H9 (cell line): ENCODE measurements at regions not wholly inside any gene's neighbourhood (a gene's known extent, or its start where the extent isn't known, plus 50 kb on each side); places are given as distances from the start of the nearest gene placed in this dataset.

Source experiments
- DNase-seq: peaks from one replicate; pipeline ENCODE4 v3.0.0-alpha.2; 2017
- H2AFZ ChIP-seq: one replicate; pipeline ENCODE4 v1.6.1; 2013; ENCODE audit warnings: mild to moderate bottlenecking, low read length, control low read depth, moderate library complexity
- H2AK5ac ChIP-seq: 2 replicates; pipeline ENCODE4 v1.6.1; 2013; ENCODE audit warnings: low read length, control low read depth, mixed read lengths; ENCODE audit not compliant: insufficient read length
- H2BK120ac ChIP-seq: one replicate; pipeline ENCODE4 v1.6.1; 2013; ENCODE audit warnings: low read depth, mild to moderate bottlenecking, low read length, control low read depth, inconsistent platforms; ENCODE audit not compliant: poor library complexity, severe bottlenecking
- H2BK12ac ChIP-seq: 2 replicates; pipeline ENCODE4 v1.6.1; 2013; ENCODE audit warnings: low read length, control low read depth, mixed read lengths, low read depth; ENCODE audit not compliant: insufficient read length
- H2BK15ac ChIP-seq: 2 replicates; pipeline ENCODE4 v1.6.1; 2013; ENCODE audit warnings: low read depth, low read length, control low read depth
- H2BK20ac ChIP-seq: one replicate; pipeline ENCODE4 v1.6.1; 2013; ENCODE audit warnings: low read depth, mild to moderate bottlenecking, low read length, control low read depth, inconsistent platforms; ENCODE audit not compliant: poor library complexity, severe bottlenecking
- H2BK5ac ChIP-seq: 2 replicates; pipeline ENCODE4 v1.6.1; 2013; ENCODE audit warnings: low read length, control low read depth, mixed read lengths; ENCODE audit not compliant: insufficient read length
- H3K14ac ChIP-seq: 2 replicates; pipeline ENCODE4 v1.6.1; 2013; ENCODE audit warnings: low read length, control low read depth; ENCODE audit not compliant: insufficient read depth
- H3K18ac ChIP-seq: 2 replicates; pipeline ENCODE4 v1.6.1; 2013; ENCODE audit warnings: low read depth, mild to moderate bottlenecking, mixed read lengths, low read length, control low read depth; ENCODE audit not compliant: insufficient read length
- H3K23ac ChIP-seq: 2 replicates; pipeline ENCODE4 v1.6.1; 2013; ENCODE audit warnings: low read length, control low read depth, mixed read lengths, low read depth; ENCODE audit not compliant: insufficient read length
- H3K23me2 ChIP-seq: 2 replicates; pipeline ENCODE4 v1.6.1; 2013; ENCODE audit warnings: low read depth, mild to moderate bottlenecking, mixed read lengths, low read length, control low read depth; ENCODE audit not compliant: insufficient read length, poor library complexity, severe bottlenecking
- H3K27ac ChIP-seq: 2 replicates; pipeline ENCODE4 v1.5.1; 2013; ENCODE audit warnings: low read length, control low read depth, mixed read lengths, low read depth; ENCODE audit not compliant: insufficient read length
- H3K27me3 ChIP-seq: 2 replicates; pipeline ENCODE4 v1.6.1; 2013; ENCODE audit warnings: low read length, control low read depth, inconsistent platforms; ENCODE audit not compliant: insufficient read depth
- H3K4ac ChIP-seq: 2 replicates; pipeline ENCODE4 v1.6.1; 2013; ENCODE audit warnings: low read depth, mild to moderate bottlenecking, control low read depth, inconsistent platforms, low read length, moderate library complexity
- H3K4me1 ChIP-seq: 2 replicates; pipeline ENCODE4 v1.6.1; 2013; ENCODE audit warnings: low read length, control low read depth, inconsistent platforms; ENCODE audit not compliant: insufficient read depth
- H3K4me2 ChIP-seq: 2 replicates; pipeline ENCODE4 v1.6.1; 2013; ENCODE audit warnings: low read length, control low read depth, mixed read lengths; ENCODE audit not compliant: insufficient read length, insufficient read depth
- H3K56ac ChIP-seq: 2 replicates; pipeline ENCODE4 v1.6.1; 2013; ENCODE audit warnings: low read depth, mild to moderate bottlenecking, mixed read lengths, low read length, control low read depth; ENCODE audit not compliant: insufficient read length
- H3K79me1 ChIP-seq: 2 replicates; pipeline ENCODE4 v1.6.1; 2013; ENCODE audit warnings: low read depth, mild to moderate bottlenecking, moderate library complexity, low read length, control low read depth, inconsistent platforms; ENCODE audit not compliant: insufficient read depth, poor library complexity, severe bottlenecking
- H3K79me2 ChIP-seq: 2 replicates; pipeline ENCODE4 v1.6.1; 2013; ENCODE audit warnings: low read length, control low read depth, inconsistent platforms; ENCODE audit not compliant: insufficient read depth
- H3K9ac ChIP-seq: 2 replicates; pipeline ENCODE4 v1.6.1; 2013; ENCODE audit warnings: low read length, control low read depth, mixed read lengths; ENCODE audit not compliant: insufficient read length; ENCODE audit errors: extremely low read depth
- H3K9me3 ChIP-seq: one replicate; pipeline ENCODE4 v1.6.1; 2013; ENCODE audit warnings: low read depth, low read length, inconsistent platforms; ENCODE audit not compliant: control insufficient read depth
- H3T11ph ChIP-seq: one replicate; pipeline ENCODE4 v1.6.1; 2013; ENCODE audit warnings: mild to moderate bottlenecking, low read length, control low read depth, inconsistent platforms
- H4K20me1 ChIP-seq: one replicate; pipeline ENCODE4 v1.6.1; 2013; ENCODE audit not compliant: control insufficient read depth, insufficient read length, insufficient read depth
- H4K5ac ChIP-seq: 2 replicates; pipeline ENCODE4 v1.6.1; 2013; ENCODE audit warnings: low read depth, mild to moderate bottlenecking, mixed read lengths, low read length, control low read depth; ENCODE audit not compliant: insufficient read length
- H4K8ac ChIP-seq: replicated peaks from 2 replicates; pipeline ENCODE4 v1.6.1; 2013; ENCODE audit warnings: low read length, control low read depth, mixed read lengths, low read depth; ENCODE audit not compliant: insufficient read length
- H4K91ac ChIP-seq: 2 replicates; pipeline ENCODE4 v1.6.1; 2013; ENCODE audit warnings: low read depth, mild to moderate bottlenecking, moderate library complexity, mixed read lengths, low read length, control low read depth; ENCODE audit not compliant: insufficient read length
- H3K27ac Mint-ChIP-seq, 3 experiments: 2 replicates in 2 of 3; 3 replicates in 1 of 3; pipeline ENCODE4 v1.8.0; 2020 to 2021; ENCODE audit warnings: mixed read lengths in 3 of 3, mild to moderate bottlenecking in 1 of 3, moderate library complexity in 1 of 3
- H3K27me3 Mint-ChIP-seq: 2 replicates; pipeline ENCODE4 v1.8.0; 2021; ENCODE audit warnings: low read depth, mild to moderate bottlenecking, moderate library complexity, mixed read lengths
- H3K36me3 Mint-ChIP-seq, 3 experiments: 2 replicates in 2 of 3; 3 replicates in 1 of 3; pipeline ENCODE4 v1.8.0; 2020 to 2021; ENCODE audit warnings: low read depth in 3 of 3, mixed read lengths in 3 of 3; ENCODE audit not compliant: insufficient read depth in 1 of 3
- H3K4me1 Mint-ChIP-seq, 2 experiments: 2 replicates each; pipeline ENCODE4 v1.8.0; 2020; ENCODE audit warnings: mixed read lengths in 2 of 2
- H3K4me3 Mint-ChIP-seq, 2 experiments: 2 replicates in 1 of 2; 3 replicates in 1 of 2; pipeline ENCODE4 v1.8.0; 2020 to 2021; ENCODE audit warnings: mild to moderate bottlenecking in 2 of 2, mixed read lengths in 2 of 2, moderate library complexity in 1 of 2
- H3K9me3 Mint-ChIP-seq, 2 experiments: 2 replicates in 1 of 2; 3 replicates in 1 of 2; pipeline ENCODE4 v1.8.0; 2020; ENCODE audit warnings: mild to moderate bottlenecking in 2 of 2, mixed read lengths in 2 of 2, moderate library complexity in 1 of 2
- WGBS: extraction: QIAGEN DNeasy Blood & Tissue Kit; methylation state at CpG from one replicate; pipeline ENCODE4 v1.1.7; 2013; ENCODE audit warnings: missing lambda C conversion rate, low lambda C conversion rate, mixed read lengths; ENCODE audit not compliant: insufficient read length; ENCODE audit errors: extremely low coverage; 5-methylcytosine and 5-hydroxymethylcytosine counted together
- TF ChIP-seq, protein P1 (sequence below): fragments of 200-600 bp; sonication (generic); conservative IDR thresholded peaks from 3 replicates; pipeline ENCODE4 v1.8.0; 2021; ENCODE audit warnings: antibody characterized with exemption, mild to moderate bottlenecking

GRCh38 chr11:29032384-29033149, 924.4 kb downstream of the METTL15 start:
- Mint-ChIP-seq H3K9me3 (peaks cover 17 to 20% of the 10 kb centered on the region in 2 experiments), H3K36me3 (peaks cover 4 to 14% (median 11%) of the 10 kb centered on the region in 3 experiments; a peak in 6 of 7 replicates), H3K27me3 (no peaks in the 10 kb centered on the region), H3K4me3 (no peak overlapping the region), H3K27ac (no peak overlapping the region), H3K4me1 (no peaks in the 10 kb centered on the region)
- Histone ChIP-seq H3K4me1 (no peaks in the 10 kb centered on the region), H2BK5ac (no peak overlapping the region), H3K4me2 (no peak overlapping the region), H3K9ac (no peak overlapping the region), H3K79me2 (no peaks in the 10 kb centered on the region), H3K56ac (no peak overlapping the region), H2AFZ (no peak overlapping the region), H2AK5ac (no peak overlapping the region), H4K91ac (no peak overlapping the region), H2BK20ac (no peak overlapping the region), H3K9me3 (no peaks in the 10 kb centered on the region), H2BK15ac (no peak overlapping the region), H4K5ac (no peak overlapping the region), H3K27ac (no peak overlapping the region), H4K20me1 (no peaks in the 10 kb centered on the region), H3K23me2 (no peaks in the 10 kb centered on the region), H2BK12ac (no peak overlapping the region), H3K79me1 (no peaks in the 10 kb centered on the region), H3K23ac (no peak overlapping the region), H3K27me3 (no peaks in the 10 kb centered on the region), H3T11ph (no peak overlapping the region), H2BK120ac (no peak overlapping the region), H3K14ac (no peak overlapping the region), H3K18ac (no peak overlapping the region), H3K4ac (no peak overlapping the region), H4K8ac (no peak overlapping the region)
- no CpG with 5 or more reads among the region's 2 CpGs for WGBS
- DNase-seq = no peak
- TF ChIP-seq, protein P1, sequence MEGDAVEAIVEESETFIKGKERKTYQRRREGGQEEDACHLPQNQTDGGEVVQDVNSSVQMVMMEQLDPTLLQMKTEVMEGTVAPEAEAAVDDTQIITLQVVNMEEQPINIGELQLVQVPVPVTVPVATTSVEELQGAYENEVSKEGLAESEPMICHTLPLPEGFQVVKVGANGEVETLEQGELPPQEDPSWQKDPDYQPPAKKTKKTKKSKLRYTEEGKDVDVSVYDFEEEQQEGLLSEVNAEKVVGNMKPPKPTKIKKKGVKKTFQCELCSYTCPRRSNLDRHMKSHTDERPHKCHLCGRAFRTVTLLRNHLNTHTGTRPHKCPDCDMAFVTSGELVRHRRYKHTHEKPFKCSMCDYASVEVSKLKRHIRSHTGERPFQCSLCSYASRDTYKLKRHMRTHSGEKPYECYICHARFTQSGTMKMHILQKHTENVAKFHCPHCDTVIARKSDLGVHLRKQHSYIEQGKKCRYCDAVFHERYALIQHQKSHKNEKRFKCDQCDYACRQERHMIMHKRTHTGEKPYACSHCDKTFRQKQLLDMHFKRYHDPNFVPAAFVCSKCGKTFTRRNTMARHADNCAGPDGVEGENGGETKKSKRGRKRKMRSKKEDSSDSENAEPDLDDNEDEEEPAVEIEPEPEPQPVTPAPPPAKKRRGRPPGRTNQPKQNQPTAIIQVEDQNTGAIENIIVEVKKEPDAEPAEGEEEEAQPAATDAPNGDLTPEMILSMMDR = no peak
